ENCODE measurements at regions not wholly inside any gene's neighbourhood (a gene's known extent, or its start where the extent isn't known, plus 50 kb on each side); places are given as distances from the start of the nearest gene placed in this dataset.

DNA sequence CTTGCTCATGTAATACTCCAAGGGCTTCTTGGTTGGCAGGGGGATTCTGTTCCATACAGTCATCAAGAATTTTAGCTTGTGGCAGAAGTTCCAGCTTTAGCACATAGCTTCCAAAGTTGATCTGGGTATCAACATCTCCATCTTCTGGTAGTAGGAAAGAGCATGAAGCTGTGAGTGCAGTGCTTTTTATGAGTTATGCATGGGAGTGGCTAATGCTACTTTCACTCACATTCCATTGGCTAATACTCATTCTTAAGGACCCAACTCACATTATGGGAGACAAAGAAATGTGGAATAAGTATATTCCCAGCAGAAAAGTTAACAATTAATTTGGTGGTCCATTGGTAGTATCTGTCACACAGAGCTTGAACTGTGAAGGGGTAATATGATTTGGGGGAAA, 194.2 kb upstream of the CHD1 start:
- DNase-seq (ENCODE audit: low read depth) = no peak

GRCh38 chr5:99119326-99119725, 190.5 kb upstream of the CHD1 start:
- no peak for DNase-seq (ENCODE audit: low read depth)

DNA sequence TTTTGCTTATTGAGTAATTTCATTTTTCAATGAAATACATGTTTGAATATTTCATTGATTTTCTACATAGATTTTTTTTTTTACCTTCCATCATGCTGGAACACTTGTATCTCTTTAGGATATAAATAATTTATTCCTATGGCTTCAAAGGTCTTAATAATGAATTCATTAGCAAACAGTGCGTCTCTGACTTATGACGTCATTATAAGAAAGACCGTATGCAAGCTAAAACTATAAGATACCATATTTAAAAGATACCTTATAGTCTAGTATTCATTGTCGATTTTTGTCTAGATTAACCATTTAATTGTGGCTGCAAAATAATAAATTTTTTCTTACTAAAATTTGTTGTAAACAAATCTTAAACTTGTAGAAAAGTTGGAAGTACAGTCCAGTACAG, 187.7 kb upstream of the CHD1 start:
- no peak for DNase-seq (ENCODE audit: low read depth)

- no peak for DNase-seq (ENCODE audit: low read depth)
These were observed 181.1 kb upstream of the CHD1 start for GRCh38 chr5:99109894-99110293.

GRCh38 chr5:99105216-99105615, 176.4 kb upstream of the CHD1 start:
- DNase-seq (ENCODE audit: low read depth) = no peak

GRCh38 chr5:99104538-99105132, 175.8 kb upstream of the CHD1 start:
- no peak for DNase-seq (ENCODE audit: low read depth)

DNA sequence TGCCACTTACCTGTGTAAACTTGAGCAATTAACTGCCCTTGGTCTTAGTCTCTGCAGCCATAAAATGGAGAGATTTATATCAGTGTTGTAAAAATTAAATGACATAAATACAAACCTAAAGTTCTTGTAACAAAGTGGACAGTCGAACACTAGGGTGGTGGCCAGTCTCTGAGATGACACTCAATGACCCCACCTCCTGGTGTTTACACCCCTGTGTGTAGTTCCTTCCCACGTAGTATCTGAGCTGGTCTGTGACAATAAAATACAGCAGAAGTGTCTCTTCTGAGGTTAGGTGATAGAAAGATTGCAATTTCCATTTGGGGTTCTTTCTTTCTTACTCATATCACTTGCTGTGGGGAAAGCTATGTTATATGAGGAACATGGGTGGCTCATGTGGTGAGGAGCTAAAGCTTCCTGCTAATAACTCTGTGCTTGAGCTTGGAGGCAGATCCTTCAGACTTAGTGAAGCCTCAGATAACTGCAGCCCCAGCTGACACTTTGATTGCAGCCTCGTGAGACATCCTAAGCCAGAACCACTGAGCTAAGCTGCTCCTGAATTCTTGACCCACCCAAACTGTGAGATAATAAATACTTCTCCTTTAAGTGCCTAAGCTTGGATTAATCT, 173.4 kb upstream of the CHD1 start:
- DNase-seq (ENCODE audit: low read depth) = no peak

- no peak for DNase-seq (ENCODE audit: low read depth)
These were observed 170.9 kb upstream of the CHD1 start for GRCh38 chr5:99099691-99100090.

GRCh38 chr5:99089822-99090549, 161.2 kb upstream of the CHD1 start:
- no peak for DNase-seq (ENCODE audit: low read depth)

DNA sequence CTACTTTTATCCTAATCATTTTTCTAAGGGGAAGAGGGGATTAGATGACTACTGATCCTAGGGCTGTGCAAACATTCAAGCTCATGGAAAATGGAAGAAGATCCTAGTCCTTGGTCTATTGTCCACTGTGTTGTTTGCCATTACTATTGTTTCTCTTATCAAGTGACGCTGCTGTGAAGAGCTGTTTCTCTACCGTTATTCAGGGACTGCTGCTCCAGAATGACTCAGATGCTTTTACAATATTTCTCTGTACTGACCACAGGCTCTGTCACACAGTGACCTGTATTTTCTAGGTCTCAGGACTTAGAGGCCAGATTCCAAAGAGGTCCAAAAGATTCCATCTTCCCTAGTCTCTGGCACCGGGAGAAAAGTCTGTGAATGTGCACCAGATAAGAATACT, 159.5 kb upstream of the CHD1 start:
- DNase-seq (ENCODE audit: low read depth) = no peak

GRCh38 chr5:99083197-99083596, 154.4 kb upstream of the CHD1 start:
- DNase-seq (ENCODE audit: low read depth) = no peak

DNA sequence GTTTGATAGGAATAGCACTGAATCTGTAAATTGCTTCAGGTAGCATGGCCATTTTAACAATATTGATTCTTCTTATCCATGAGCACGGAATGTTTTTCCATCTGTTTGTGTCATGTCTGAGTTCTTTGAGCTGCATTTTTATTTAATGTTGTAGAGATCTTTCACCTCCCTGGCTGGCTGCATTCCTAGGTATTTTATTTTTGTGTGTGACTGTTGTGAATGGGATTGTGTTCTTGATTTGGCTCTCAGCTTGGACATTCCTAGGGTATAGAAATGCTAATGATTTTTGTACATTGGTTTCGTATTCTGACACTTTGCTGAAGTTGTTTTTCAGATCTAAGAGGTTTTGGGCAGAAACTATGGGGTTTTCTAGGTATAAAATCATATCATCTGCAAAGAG, 152.9 kb upstream of the CHD1 start:
- no peak for DNase-seq (ENCODE audit: low read depth)

- DNase-seq (ENCODE audit: low read depth) = no peak
These were observed 148.2 kb upstream of the CHD1 start for GRCh38 chr5:99076723-99077640.

DNA sequence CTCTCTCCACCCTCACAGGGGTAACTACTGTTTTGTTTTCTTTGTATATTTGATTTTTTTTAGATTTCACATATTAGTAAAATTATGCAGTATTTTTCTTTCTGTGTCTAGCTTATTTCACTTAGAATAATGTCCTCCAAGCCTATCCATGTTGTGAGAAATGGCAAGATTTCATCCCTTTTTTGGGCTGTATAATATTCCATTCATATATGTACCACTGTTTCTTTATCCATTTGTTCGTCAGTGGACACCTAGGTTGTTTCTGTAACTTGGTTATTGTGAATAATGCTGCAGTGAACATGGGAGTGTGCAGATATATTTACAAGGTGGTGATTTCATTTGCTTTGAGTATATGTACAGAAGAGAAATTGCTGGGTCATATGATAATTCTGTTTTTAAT, 144.0 kb upstream of the CHD1 start:
- DNase-seq (ENCODE audit: low read depth) = no peak

DNA sequence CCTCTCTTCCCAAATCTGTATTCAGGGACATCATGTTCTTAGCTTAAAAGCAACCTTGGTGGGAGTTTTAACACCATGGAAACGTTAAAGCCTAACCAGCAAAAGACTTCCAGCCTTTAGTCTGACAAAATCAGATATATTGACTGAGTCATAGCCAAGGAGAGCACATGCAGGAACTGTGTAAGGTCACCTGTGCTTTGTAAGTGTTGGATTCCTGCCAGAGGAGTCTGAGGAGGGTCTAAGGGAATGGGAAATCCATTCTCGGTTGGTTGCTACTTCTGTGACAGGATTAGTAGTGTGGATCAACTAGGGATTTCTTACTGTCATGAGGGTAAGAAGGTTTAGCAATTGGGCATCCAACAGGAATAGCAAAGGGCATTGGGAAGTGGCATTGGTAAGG, 142.0 kb upstream of the CHD1 start:
- DNase-seq (ENCODE audit: low read depth) = no peak

GRCh38 chr5:99070362-99070761, 141.6 kb upstream of the CHD1 start:
- no peak for DNase-seq (ENCODE audit: low read depth)

DNA sequence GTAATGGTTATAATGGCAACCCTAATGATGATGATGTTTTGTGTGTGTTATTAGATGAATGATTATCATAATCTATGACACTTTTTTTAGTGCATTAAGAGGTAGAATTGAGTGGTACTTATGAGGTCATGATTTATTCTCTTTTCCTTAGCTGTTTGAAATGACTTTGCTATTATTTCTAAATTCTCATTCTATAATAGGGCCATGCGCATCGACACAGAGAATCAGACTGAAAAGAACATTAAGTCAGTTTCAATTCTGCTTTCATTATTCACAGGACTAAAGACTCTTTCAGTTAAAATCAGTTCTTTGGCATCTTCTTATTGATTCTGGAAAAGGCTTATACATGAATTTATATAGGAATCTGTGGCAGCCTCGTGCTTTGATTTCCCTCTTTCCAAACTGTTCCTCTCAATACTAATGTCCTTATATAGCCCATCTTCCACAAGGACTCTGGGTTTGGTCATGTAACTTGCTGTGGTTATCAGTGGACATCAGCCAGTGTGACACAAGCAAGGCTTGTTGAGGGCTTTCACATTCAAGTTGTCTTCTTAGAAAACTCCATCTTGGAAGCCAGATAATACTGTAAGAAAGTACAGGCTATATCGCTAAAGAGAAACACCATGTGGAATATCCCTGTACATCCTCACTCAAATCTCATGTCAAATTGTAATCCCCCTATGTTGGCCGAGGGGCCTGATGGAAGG, 140.3 kb upstream of the CHD1 start:
- no peak for DNase-seq (ENCODE audit: low read depth)

DNA sequence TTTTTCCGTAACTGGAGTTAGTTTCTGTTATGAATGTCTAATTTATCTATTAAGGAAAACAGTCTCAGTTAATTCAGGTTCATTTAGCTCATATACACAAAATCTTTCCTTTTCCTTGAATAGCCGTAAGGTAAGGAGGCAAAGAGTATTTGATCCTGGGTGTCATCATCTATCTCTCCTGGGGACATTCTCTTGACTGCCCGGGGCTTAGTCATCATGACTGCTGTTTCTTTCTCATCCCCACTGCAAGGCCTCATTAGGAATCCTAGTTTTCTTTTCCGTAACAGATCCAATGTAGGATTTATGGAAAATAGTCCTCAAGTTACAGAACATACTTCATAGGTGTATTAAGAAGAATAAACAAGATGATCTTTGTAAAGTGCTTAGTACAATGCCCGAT, 134.9 kb upstream of the CHD1 start:
- no peak for DNase-seq (ENCODE audit: low read depth)

DNA sequence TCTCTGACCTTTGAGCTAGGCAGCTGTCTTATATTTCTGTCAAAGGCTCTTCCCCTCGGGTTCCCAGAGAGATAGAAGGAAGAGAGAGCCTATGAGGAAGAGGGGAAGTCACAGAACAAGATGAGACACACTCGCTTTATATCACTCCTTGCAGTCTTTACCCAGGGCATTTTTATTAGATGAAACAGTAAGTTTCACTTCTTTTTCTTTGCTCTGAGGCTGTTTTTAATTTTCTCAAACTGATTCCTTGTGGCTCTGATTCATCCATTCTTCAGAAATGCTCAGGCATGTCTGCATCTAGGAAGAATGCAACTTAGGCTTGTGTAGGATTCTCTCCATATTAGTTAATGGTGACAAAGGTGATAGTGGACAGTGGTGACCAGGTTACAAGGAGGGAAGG, 132.9 kb upstream of the CHD1 start:
- DNase-seq (ENCODE audit: low read depth) = no peak

- DNase-seq (ENCODE audit: low read depth) = no peak
These were observed 132.5 kb upstream of the CHD1 start for GRCh38 chr5:99061299-99061698.

DNA sequence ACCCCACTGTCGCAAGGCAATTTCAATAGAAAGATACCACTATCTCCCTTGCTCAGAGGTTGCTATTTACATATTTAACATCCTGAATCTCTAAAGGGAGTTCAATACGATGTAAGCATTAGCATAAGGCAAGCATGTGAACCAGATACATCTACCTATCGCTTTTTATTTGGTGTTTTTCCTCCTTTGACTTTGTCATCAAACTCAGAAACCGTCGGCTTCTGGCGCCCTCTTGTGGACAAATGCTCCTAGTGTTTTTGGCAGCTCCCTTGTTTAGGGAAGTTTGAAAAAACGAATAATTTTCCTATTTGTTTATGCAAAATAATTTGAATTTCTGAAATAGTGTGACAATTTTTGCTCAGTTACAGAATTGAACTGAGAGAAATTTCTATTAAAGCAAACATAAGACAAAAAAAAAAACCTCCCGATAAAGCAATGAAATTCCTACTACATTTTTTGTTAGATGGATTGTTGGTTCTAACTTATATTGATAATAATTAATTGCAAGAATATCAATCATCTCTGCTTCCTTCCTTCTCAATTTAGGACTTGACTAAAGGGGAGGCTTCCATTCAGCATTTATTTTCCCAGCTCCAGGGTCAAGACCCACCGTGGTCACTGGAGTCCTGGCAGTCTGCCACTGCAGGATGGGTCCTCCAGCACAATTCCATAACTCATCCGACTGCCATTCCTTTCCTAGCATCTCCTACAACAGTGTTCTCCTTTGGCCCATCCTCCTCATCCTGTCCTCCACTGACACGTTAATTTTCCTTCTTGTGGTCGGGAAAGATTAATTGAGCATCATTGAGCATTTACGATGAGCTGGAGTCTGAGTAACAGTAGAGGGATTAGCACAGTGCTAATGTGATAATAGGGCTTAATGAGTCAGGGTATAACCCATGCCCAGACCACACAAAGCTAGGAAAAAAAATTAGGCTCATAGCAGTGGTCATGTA, 131.8 kb upstream of the CHD1 start:
- peak; percentile 54 for DNase-seq (ENCODE audit: low read depth)
